NCI-H128 (cell line): ENCODE measurements at regions not wholly inside any gene's neighbourhood (a gene's known extent, or its start where the extent isn't known, plus 50 kb on each side); places are given as distances from the start of the nearest gene placed in this dataset.

ENCODE experiments used
- DNase-seq: peaks from one replicate; lab custom pipeline; 2025; ENCODE audit not compliant: unreplicated experiment; lab: John Stamatoyannopoulos, UW

- no peak for DNase-seq
These were observed 136.1 kb upstream of the FAM83B start for GRCh38 chr6:54710456-54710855.

GRCh38 chr6:54716010-54716409 lies 130.6 kb upstream of the FAM83B start:
- DNase-seq: no peak

- DNase-seq: no peak
These were observed 129.7 kb upstream of the FAM83B start for GRCh38 chr6:54716877-54717276.

GRCh38 chr6:54717849-54718455 lies 128.6 kb upstream of the FAM83B start:
- DNase-seq: peak; percentile 5

DNA sequence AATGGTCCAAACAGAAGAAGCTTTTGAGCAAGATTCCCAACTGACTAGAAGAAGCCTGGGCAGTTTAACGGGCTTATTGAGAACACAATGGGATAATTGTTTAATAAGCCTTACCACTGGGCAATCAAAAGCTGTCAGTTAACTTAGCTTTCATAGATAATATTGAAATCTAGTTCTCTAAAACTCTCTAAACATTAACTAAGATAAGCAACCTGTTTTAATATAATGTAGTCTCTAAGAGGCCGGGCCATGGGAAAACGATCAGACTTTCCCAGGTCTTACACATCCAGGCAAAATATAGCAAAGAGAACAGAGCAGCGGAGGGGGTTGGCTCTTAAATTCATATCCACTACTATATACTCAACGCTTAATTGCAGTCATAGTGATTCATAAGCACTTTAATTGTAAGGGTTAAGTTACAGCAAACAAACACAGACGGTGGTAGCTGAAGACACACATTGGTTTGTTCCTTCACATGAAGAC lies 128.0 kb upstream of the FAM83B start:
- no peak for DNase-seq

GRCh38 chr6:54719131-54719530 lies 127.4 kb upstream of the FAM83B start:
- DNase-seq: no peak

DNA sequence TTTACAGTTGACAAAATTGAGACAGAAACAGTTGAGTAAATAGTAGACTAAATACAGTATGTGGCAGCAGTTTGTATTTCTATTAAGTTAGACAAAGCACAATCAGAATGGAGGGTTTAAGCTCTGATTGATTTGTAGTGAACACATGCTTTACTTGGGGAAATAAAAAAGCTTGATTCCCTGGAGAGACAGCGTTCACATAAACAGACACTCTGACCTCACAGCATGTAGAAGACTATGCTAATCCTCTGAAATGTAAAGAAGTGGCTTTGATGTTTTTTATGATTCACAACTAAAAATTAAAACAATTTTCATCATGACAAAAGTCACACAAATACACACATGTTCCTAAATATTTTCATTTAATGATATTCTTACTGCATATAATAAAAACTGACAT lies 126.9 kb upstream of the FAM83B start:
- DNase-seq: no peak

GRCh38 chr6:54722328-54722727 lies 124.2 kb upstream of the FAM83B start:
- no peak for DNase-seq

GRCh38 chr6:54729716-54730115 lies 116.9 kb upstream of the FAM83B start:
- DNase-seq: no peak

- no peak for DNase-seq
These were observed 115.6 kb upstream of the FAM83B start for GRCh38 chr6:54730767-54731630.

- no peak for DNase-seq
These were observed 109.3 kb upstream of the FAM83B start for GRCh38 chr6:54737247-54737646.

GRCh38 chr6:54747955-54748354 lies 98.6 kb upstream of the FAM83B start:
- DNase-seq: no peak

- DNase-seq: no peak
These were observed 92.2 kb upstream of the FAM83B start for GRCh38 chr6:54754406-54754805.

DNA sequence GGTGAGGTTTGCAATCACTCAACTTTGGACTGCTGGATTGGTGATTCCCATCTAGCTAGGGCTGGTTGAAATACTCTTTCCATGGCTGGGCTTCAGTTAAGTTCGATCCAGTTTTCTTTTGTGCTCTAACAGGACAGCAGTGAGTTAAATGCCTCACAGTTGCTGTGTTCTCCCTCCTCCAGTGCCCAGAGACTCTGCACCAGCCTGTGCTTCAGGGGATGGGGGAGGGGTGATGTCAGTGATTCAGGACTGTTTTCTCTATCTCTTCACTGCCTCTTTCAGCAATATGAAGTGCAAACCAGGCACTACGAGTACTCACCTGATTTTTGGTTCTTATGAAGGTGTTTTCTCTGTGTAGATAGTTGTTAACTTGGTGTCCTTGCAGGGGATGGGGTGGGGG lies 88.2 kb upstream of the FAM83B start:
- no peak for DNase-seq

GRCh38 chr6:54768494-54768893 lies 78.1 kb upstream of the FAM83B start:
- DNase-seq: no peak

GRCh38 chr6:54770328-54770727 lies 76.2 kb upstream of the FAM83B start:
- DNase-seq: no peak

GRCh38 chr6:54771968-54772367 lies 74.6 kb upstream of the FAM83B start:
- no peak for DNase-seq

DNA sequence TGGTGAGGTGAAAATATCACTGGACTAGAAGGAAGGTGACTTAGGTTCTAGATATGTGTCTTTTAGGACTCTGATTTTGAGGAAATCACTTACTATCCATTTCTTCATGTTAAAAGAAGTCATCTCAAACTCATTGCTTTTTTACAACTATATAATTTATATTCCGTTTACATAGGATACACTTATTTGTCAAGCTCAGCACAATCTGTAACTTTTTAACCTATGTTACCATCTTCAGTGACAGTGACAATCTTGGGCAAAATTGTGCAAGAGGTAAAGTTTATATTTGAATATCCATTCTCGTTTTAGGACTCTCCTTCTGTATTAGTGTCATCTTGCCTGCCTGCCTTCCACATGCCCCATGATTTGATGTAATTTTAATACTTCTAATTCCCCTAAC lies 74.0 kb upstream of the FAM83B start:
- DNase-seq: no peak

GRCh38 chr6:54775576-54775975 lies 71.0 kb upstream of the FAM83B start:
- DNase-seq: no peak

GRCh38 chr6:54776891-54777290 lies 69.7 kb upstream of the FAM83B start:
- DNase-seq: no peak

GRCh38 chr6:54778731-54779130 lies 67.8 kb upstream of the FAM83B start:
- no peak for DNase-seq

DNA sequence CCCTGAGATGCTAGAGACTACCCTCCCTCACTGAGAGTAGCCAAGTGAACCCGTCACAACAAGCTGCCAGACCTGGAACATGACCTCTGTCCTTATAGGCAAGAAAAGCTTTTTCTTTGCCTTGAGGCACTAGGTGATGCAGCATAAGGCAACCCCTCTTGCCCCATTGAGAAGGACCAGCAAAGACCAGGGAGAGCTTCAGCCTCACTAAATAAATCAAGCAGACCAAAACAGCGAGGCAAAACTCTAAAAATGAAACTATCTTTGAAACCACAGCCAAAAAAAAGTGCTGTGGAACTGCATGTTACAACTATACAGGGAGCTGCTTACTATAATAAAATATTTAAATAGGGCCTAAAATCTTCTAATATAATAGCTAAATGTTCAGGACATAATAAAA lies 62.6 kb upstream of the FAM83B start:
- DNase-seq: no peak

GRCh38 chr6:54786154-54786553 lies 60.4 kb upstream of the FAM83B start:
- DNase-seq: no peak
